H1 (cell line): ENCODE measurements at regions not wholly inside any gene's neighbourhood (a gene's known extent, or its start where the extent isn't known, plus 50 kb on each side); places are given as distances from the start of the nearest gene placed in this dataset.

Experiments used
- CTCF ChIA-PET: fragments of 300-600 bp; sonication (Branson Sonifier 250); formaldehyde crosslinking; loops from one replicate; lab custom pipeline; 2021; ENCODE audit not compliant: partially characterized antibody; lab: Charles Lee
- POLR2A ChIA-PET: fragments of 300-600 bp; sonication (Branson Sonifier 250); formaldehyde crosslinking; loops from one replicate; lab custom pipeline; 2021; ENCODE audit warnings: inconsistent platforms; ENCODE audit not compliant: partially characterized antibody; lab: Charles Lee
- DNase-seq, 2 experiments: peaks; one replicate each; pipeline versions ENCODE4 v3.0.0 to v3.0.0-alpha.2; 2010 to 2022; ENCODE audit warnings: low spot score in 2 of 2, low read depth in 1 of 2, mixed read lengths in 1 of 2
- FAIRE-seq: peaks from 2 replicates; lab custom pipeline; 2011; peaks lifted over from hg19 to GRCh38; lab: Jason Lieb, UNC
- H2AFZ ChIP-seq: 2 replicates; pipeline ENCODE4 v1.8.1; 2012; ENCODE audit warnings: low read length, inconsistent platforms
- H2AK5ac ChIP-seq: 2 replicates; pipeline ENCODE4 v1.6.1; 2013; ENCODE audit warnings: low read depth, low read length
- H2BK120ac ChIP-seq: replicated peaks from 2 replicates; pipeline ENCODE3; 2013; ENCODE audit warnings: low read depth, low read length, inconsistent platforms
- H2BK12ac ChIP-seq: 2 replicates; pipeline ENCODE4 v1.6.1; 2013; ENCODE audit warnings: low read depth, low read length
- H2BK15ac ChIP-seq: 2 replicates; pipeline ENCODE4 v1.6.1; 2013; ENCODE audit warnings: low read length
- H2BK20ac ChIP-seq: 2 replicates; pipeline ENCODE4 v1.6.1; 2013; ENCODE audit warnings: low read length
- H2BK5ac ChIP-seq: 2 replicates; pipeline ENCODE4 v1.6.1; 2013; ENCODE audit warnings: low read depth, low read length
- H3K14ac ChIP-seq: 2 replicates; pipeline ENCODE4 v1.6.1; 2013; ENCODE audit warnings: inconsistent platforms; ENCODE audit not compliant: insufficient read length
- H3K18ac ChIP-seq: 2 replicates; pipeline ENCODE4 v1.6.1; 2013; ENCODE audit warnings: low read length; ENCODE audit errors: extremely low read depth
- H3K23ac ChIP-seq: 2 replicates; pipeline ENCODE4 v1.6.1; 2013; ENCODE audit warnings: inconsistent platforms; ENCODE audit not compliant: insufficient read length
- H3K23me2 ChIP-seq: 2 replicates; pipeline ENCODE4 v1.6.1; 2013; ENCODE audit warnings: low read depth, low read length
- H3K27ac ChIP-seq: 2 replicates; pipeline ENCODE4 v1.6.1; 2011; ENCODE audit warnings: low read depth, low read length, inconsistent platforms
- H3K27me3 ChIP-seq, 4 experiments: replicated peaks in 1 of 4; 1 replicate in 1 of 4; 2 replicates in 3 of 4; pipeline versions ENCODE4 v1.6.1 to v1.8.1; 2011 to 2013; ENCODE audit warnings: low read length in 3 of 4, mild to moderate bottlenecking in 3 of 4, inconsistent platforms in 2 of 4, mixed read lengths in 2 of 4, moderate library complexity in 1 of 4; ENCODE audit not compliant: control insufficient read depth in 3 of 4, insufficient read depth in 3 of 4; ENCODE audit errors: extremely low read depth in 1 of 4
- H3K36me3 ChIP-seq, 4 experiments: 2 replicates each; pipeline versions ENCODE4 v1.6.1 to v1.8.1; 2011 to 2013; ENCODE audit warnings: mild to moderate bottlenecking in 4 of 4, low read length in 3 of 4, moderate library complexity in 2 of 4, control low read depth in 1 of 4, inconsistent platforms in 1 of 4; ENCODE audit not compliant: insufficient read depth in 4 of 4, control insufficient read depth in 2 of 4
- H3K4ac ChIP-seq: replicated peaks from 2 replicates; pipeline ENCODE3; 2013; ENCODE audit warnings: low read length, low read depth, mixed read lengths, inconsistent platforms; ENCODE audit not compliant: insufficient read length
- H3K4me1 ChIP-seq, 4 experiments: replicated peaks in 1 of 4; 1 replicate in 1 of 4; 2 replicates in 3 of 4; pipeline versions ENCODE4 v1.6.1 to v1.8.1; 2011 to 2013; ENCODE audit warnings: low read length in 3 of 4, inconsistent platforms in 2 of 4, mixed read lengths in 1 of 4; ENCODE audit not compliant: insufficient read depth in 4 of 4, control insufficient read depth in 3 of 4
- H3K4me2 ChIP-seq, 2 experiments: 2 replicates each; pipeline versions ENCODE4 v1.6.1 to v1.8.1; 2011 to 2013; ENCODE audit warnings: low read depth in 2 of 2, low read length in 2 of 2, control low read depth in 1 of 2, inconsistent platforms in 1 of 2, mild to moderate bottlenecking in 1 of 2; ENCODE audit not compliant: insufficient read depth in 1 of 2
- H3K4me3 ChIP-seq, 4 experiments: fragments of 200-600, 300-600 bp in 1 of 4; sonication (generic), shearing (Covaris generic), sonication (Bioruptor Twin) in 1 of 4; 2 replicates each; pipeline versions ENCODE4 v1.5.1 to v1.8.1; 2011 to 2016; ENCODE audit warnings: low read length in 4 of 4, low read depth in 3 of 4, control low read depth in 2 of 4, inconsistent platforms in 2 of 4, mild to moderate bottlenecking in 2 of 4, mixed read lengths in 1 of 4, moderate library complexity in 1 of 4; ENCODE audit not compliant: insufficient read depth in 2 of 4; ENCODE audit errors: extremely low read depth in 1 of 4
- H3K56ac ChIP-seq: replicated peaks from 2 replicates; pipeline ENCODE3; 2013; ENCODE audit warnings: low read depth, mild to moderate bottlenecking, mixed read lengths, low read length, inconsistent platforms; ENCODE audit not compliant: insufficient read length
- H3K79me1 ChIP-seq: 2 replicates; pipeline ENCODE4 v1.6.1; 2013; ENCODE audit warnings: low read depth, low read length, control low read depth
- H3K79me2 ChIP-seq, 2 experiments: 2 replicates each; pipeline versions ENCODE4 v1.6.1 to v1.8.1; 2012 to 2013; ENCODE audit warnings: low read length in 2 of 2, mild to moderate bottlenecking in 2 of 2, inconsistent platforms in 1 of 2; ENCODE audit not compliant: insufficient read depth in 2 of 2, control insufficient read depth in 1 of 2
- H3K9ac ChIP-seq, 4 experiments: replicated peaks in 1 of 4; 1 replicate in 1 of 4; 2 replicates in 3 of 4; pipeline versions ENCODE4 v1.6.1 to v1.8.1; 2011 to 2013; ENCODE audit warnings: low read depth in 3 of 4, low read length in 3 of 4, control low read depth in 2 of 4, mild to moderate bottlenecking in 2 of 4, moderate library complexity in 2 of 4, inconsistent platforms in 1 of 4; ENCODE audit errors: extremely low read depth in 1 of 4
- H3K9me3 ChIP-seq, 2 experiments: 2 replicates each; pipeline versions ENCODE4 v1.6.1 to v1.8.1; 2012 to 2013; ENCODE audit warnings: mild to moderate bottlenecking in 2 of 2, moderate library complexity in 2 of 2, control low read depth in 1 of 2, inconsistent platforms in 1 of 2, low read depth in 1 of 2, low read length in 1 of 2, mixed read lengths in 1 of 2; ENCODE audit not compliant: insufficient read depth in 2 of 2
- H4K20me1 ChIP-seq, 2 experiments: replicated peaks in 1 of 2; 2 replicates each; pipeline versions ENCODE3 to v1.8.1; 2011 to 2013; ENCODE audit warnings: inconsistent platforms in 2 of 2, low read length in 2 of 2, mild to moderate bottlenecking in 1 of 2; ENCODE audit not compliant: insufficient read depth in 2 of 2, control insufficient read depth in 1 of 2
- H4K5ac ChIP-seq: 2 replicates; pipeline ENCODE4 v1.6.1; 2013; ENCODE audit warnings: low read length, low read depth, mixed read lengths, inconsistent platforms; ENCODE audit not compliant: insufficient read length
- H4K8ac ChIP-seq: 2 replicates; pipeline ENCODE4 v1.8.0; 2013; ENCODE audit warnings: mild to moderate bottlenecking, moderate library complexity, low read length, inconsistent platforms; ENCODE audit not compliant: insufficient read depth; ENCODE audit errors: extremely low read depth
- H4K91ac ChIP-seq: replicated peaks from 2 replicates; pipeline ENCODE3; 2013; ENCODE audit warnings: low read length, mixed read lengths, inconsistent platforms; ENCODE audit not compliant: insufficient read length
- BACH1 ChIP-seq: IDR thresholded peaks from 2 replicates; pipeline ENCODE4 v1.6.1; 2012; ENCODE audit warnings: low read length, improper control_type of control experiment
- BCL11A ChIP-seq, 2 experiments: IDR thresholded peaks; one replicate each; pipeline ENCODE4 v1.6.1; 2011; ENCODE audit warnings: low read depth in 2 of 2, low read length in 2 of 2, mild to moderate bottlenecking in 2 of 2
- BRCA1 ChIP-seq: IDR thresholded peaks from 2 replicates; pipeline ENCODE4 v1.6.1; 2012; ENCODE audit warnings: low read depth, low read length, improper control_type of control experiment
- EP300 ChIP-seq, 2 experiments: IDR thresholded peaks; 1 replicate in 1 of 2; 2 replicates in 1 of 2; pipeline ENCODE4 v1.6.1; 2011 to 2012; ENCODE audit warnings: low read depth in 2 of 2, low read length in 2 of 2, mild to moderate bottlenecking in 2 of 2, borderline replicate concordance in 1 of 2, inconsistent platforms in 1 of 2, moderate library complexity in 1 of 2
- KDM5A ChIP-seq: fragments of 200-600 bp; IDR thresholded peaks from 2 replicates; pipeline ENCODE4 v1.7.1; 2012; ENCODE audit warnings: mild to moderate bottlenecking, low read length, inconsistent platforms, mixed read lengths
- NRF1 ChIP-seq: IDR thresholded peaks from 2 replicates; pipeline ENCODE4 v1.6.1; 2011; ENCODE audit warnings: mild to moderate bottlenecking, low read depth, low read length, improper control_type of control experiment
- POLR2A ChIP-seq, 2 experiments: IDR thresholded peaks; 1 replicate in 1 of 2; 2 replicates in 1 of 2; pipeline ENCODE4 v1.6.1; 2011; ENCODE audit warnings: low read depth in 2 of 2, low read length in 2 of 2, mild to moderate bottlenecking in 2 of 2; ENCODE audit errors: control extremely low read depth in 1 of 2
- POLR2AphosphoS5 ChIP-seq: IDR thresholded peaks from 2 replicates; pipeline ENCODE4 v1.6.1; 2011; ENCODE audit warnings: low read depth, low read length
- RXRA ChIP-seq: IDR thresholded peaks from 2 replicates; pipeline ENCODE4 v1.6.1; 2011; ENCODE audit warnings: low read depth, mild to moderate bottlenecking, low read length, moderate library complexity; ENCODE audit not compliant: insufficient read depth
- SIRT6 ChIP-seq: IDR thresholded peaks from one replicate; pipeline ENCODE4 v1.7.1; 2012; ENCODE audit warnings: low read length, inconsistent platforms
- SP1 ChIP-seq: IDR thresholded peaks from 2 replicates; pipeline ENCODE4 v1.6.1; 2011; ENCODE audit warnings: low read depth, low read length
- SP2 ChIP-seq: IDR thresholded peaks from 2 replicates; pipeline ENCODE4 v1.6.1; 2012; ENCODE audit warnings: mild to moderate bottlenecking, low read length, inconsistent platforms
- TAF7 ChIP-seq: optimal IDR thresholded peaks from 2 replicates; pipeline ENCODE3; 2011; ENCODE audit warnings: low read depth, mild to moderate bottlenecking, inconsistent platforms, low read length, moderate library complexity, borderline replicate concordance
- TCF12 ChIP-seq: IDR thresholded peaks from 2 replicates; pipeline ENCODE4 v1.6.1; 2011; ENCODE audit warnings: low read depth, mild to moderate bottlenecking, low read length
- USF2 ChIP-seq: IDR thresholded peaks from 2 replicates; pipeline ENCODE4 v1.6.1; 2011; ENCODE audit warnings: low read length, improper control_type of control experiment
- WGBS, 2 experiments: shearing (Covaris generic) in 1 of 2; methylation state at CpG; one replicate each; pipeline versions ENCODE4 v1.1.6 to v1.1.7; 2013 to 2015; ENCODE audit warnings: low lambda C conversion rate in 2 of 2, mixed read lengths in 2 of 2, inconsistent platforms in 1 of 2, low coverage in 1 of 2, missing lambda C conversion rate in 1 of 2; ENCODE audit not compliant: insufficient replicate concordance in 2 of 2, insufficient coverage in 1 of 2, insufficient read length in 1 of 2; ENCODE audit errors: extremely low coverage in 1 of 2, missing lambda C conversion rate in 1 of 2; 5-methylcytosine and 5-hydroxymethylcytosine counted together

DNA sequence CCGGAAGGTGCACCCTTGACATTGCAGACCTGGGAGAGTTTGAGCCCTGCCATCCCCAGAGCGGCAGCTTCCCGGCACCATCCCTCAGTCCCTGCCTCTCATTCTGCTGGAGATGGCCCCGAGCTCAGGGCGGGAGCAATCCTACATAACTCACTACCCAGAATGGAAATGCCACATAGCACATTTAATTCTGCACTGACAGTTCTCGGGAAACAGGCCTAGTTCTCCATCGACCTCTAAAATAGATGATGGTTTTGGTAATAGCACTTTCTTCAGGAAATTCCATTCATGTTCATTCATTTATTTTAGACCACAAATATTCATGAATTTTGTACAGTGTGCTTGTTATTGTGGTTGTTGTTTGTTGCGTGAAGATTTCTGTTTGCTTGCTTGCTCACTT, 92.9 kb upstream of the SLC14A2 start:
- H3K18ac ChIP-seq: no peak overlapping the region
- no peaks in the 10 kb centered on the region for H3K27me3 ChIP-seq
- H3K23me2 ChIP-seq: no peaks in the 10 kb centered on the region
- ChIA-PET POLR2A (interaction anchor here (0.8 kb wide), 1 partner anchor 11 kb away, joined by 3 read pairs; no protein-coding TSS in a partner anchor), CTCF (interaction anchor here (0.6 to 1.3 kb wide), 4 partner anchors 48 to 1201 kb away, joined by 3 to 4 read pairs (median 4); no protein-coding TSS in a partner anchor)
- no peak for TF ChIP-seq KDM5A
- no peak for TF ChIP-seq BACH1
- no peak for TF ChIP-seq POLR2AphosphoS5
- TF ChIP-seq NRF1: no peak
- TF ChIP-seq RXRA: no peak
- TF ChIP-seq POLR2A (IDR thresholded peaks at IDR 0.05; ENCODE audit: control extremely low read depth in 1 of 2, low read depth in 2 of 2, low read length in 2 of 2): no peak
- TF ChIP-seq BCL11A (IDR thresholded peaks at IDR 0.05; ENCODE audit: low read depth in 2 of 2, low read length in 2 of 2): no peak
- TF ChIP-seq BRCA1: no peak
- no peak for TF ChIP-seq TAF7
- TF ChIP-seq SP1: no peak
- TF ChIP-seq SIRT6: no peak
- no peak for TF ChIP-seq TCF12
- no peak for TF ChIP-seq USF2
- no peak for TF ChIP-seq SP2
- no peak for TF ChIP-seq EP300 (IDR thresholded peaks at IDR 0.05; ENCODE audit: borderline replicate concordance in 1 of 2, low read depth in 2 of 2, low read length in 2 of 2)
- no peaks in the 10 kb centered on the region for H3K4me1 ChIP-seq
- H4K5ac ChIP-seq: no peak overlapping the region
- no peak overlapping the region for H4K91ac ChIP-seq
- no peaks in the 10 kb centered on the region for H3K36me3 ChIP-seq
- no peak overlapping the region for H3K27ac ChIP-seq
- no peaks in the 10 kb centered on the region for H4K20me1 ChIP-seq
- no peak overlapping the region for H2BK5ac ChIP-seq
- FAIRE-seq: no peak
- H3K79me2 ChIP-seq: no peaks in the 10 kb centered on the region
- H3K14ac ChIP-seq: no peak overlapping the region
- no peak overlapping the region for H3K9ac ChIP-seq
- no peak overlapping the region for H2BK15ac ChIP-seq
- H3K23ac ChIP-seq: no peak overlapping the region
- no peaks in the 10 kb centered on the region for H3K9me3 ChIP-seq
- no peaks in the 10 kb centered on the region for H3K79me1 ChIP-seq
- no peak overlapping the region for H4K8ac ChIP-seq
- no peak overlapping the region for H2BK12ac ChIP-seq
- H2BK20ac ChIP-seq: no peak overlapping the region
- H3K56ac ChIP-seq: no peak overlapping the region
- H2BK120ac ChIP-seq: no peak overlapping the region
- H2AK5ac ChIP-seq: no peak overlapping the region
- DNase-seq: no peak
- H3K4me2 ChIP-seq: no peak overlapping the region
- no peak overlapping the region for H3K4me3 ChIP-seq
- no peak overlapping the region for H3K4ac ChIP-seq
- no peak overlapping the region for H2AFZ ChIP-seq
- WGBS, 2 experiments: 81% methylated on average over 8 of the region's 8 CpGs; no CpG with 5 or more reads in 1 of the 2 experiments
